Spleen (tissue), 11 donors: ENCODE measurements at regions not wholly inside any gene's neighbourhood (a gene's known extent, or its start where the extent isn't known, plus 50 kb on each side); places are given as distances from the start of the nearest gene placed in this dataset.

Experiments used
- DNase-seq: peaks from one replicate; pipeline ENCODE4 v3.0.0-alpha.2; 2020
- H3K27ac ChIP-seq, 8 donors: fragments of 200-600 bp; sonication (generic) in 7 of 8; 1 replicate in 4 of 8; 2 replicates in 4 of 8; pipeline versions ENCODE4 v1.5.0 to v1.8.0; 2016 to 2021; ENCODE audit warnings: inconsistent platforms in 4 of 8, mild to moderate bottlenecking in 4 of 8, moderate library complexity in 1 of 8
- H3K27me3 ChIP-seq, 7 donors: fragments of 200-600 bp; sonication (generic) in 6 of 7; replicated peaks in 1 of 7; 1 replicate in 4 of 7; 2 replicates in 3 of 7; pipeline versions ENCODE4 v1.5.0 to v1.8.0; 2016 to 2021; ENCODE audit warnings: inconsistent platforms in 3 of 7, mild to moderate bottlenecking in 1 of 7
- H3K36me3 ChIP-seq, 6 donors: fragments of 200-600 bp; sonication (generic) in 5 of 6; 1 replicate in 4 of 6; 2 replicates in 2 of 6; pipeline versions ENCODE4 v1.5.0 to v1.8.0; 2016 to 2021; ENCODE audit warnings: inconsistent platforms in 2 of 6
- H3K4me1 ChIP-seq, 6 donors: fragments of 200-600 bp; sonication (generic) in 5 of 6; 1 replicate in 3 of 6; 2 replicates in 3 of 6; pipeline versions ENCODE4 v1.5.0 to v1.8.0; 2016 to 2021; ENCODE audit warnings: inconsistent platforms in 3 of 6
- H3K4me3 ChIP-seq, 8 donors: fragments of 200-600 bp; sonication (generic) in 7 of 8; 1 replicate in 4 of 8; 2 replicates in 4 of 8; pipeline versions ENCODE4 v1.5.0 to v1.8.0; 2016 to 2021; ENCODE audit warnings: inconsistent platforms in 4 of 8, mild to moderate bottlenecking in 4 of 8, moderate library complexity in 2 of 8
- H3K9me3 ChIP-seq, 8 donors: fragments of 200-600 bp; sonication (generic) in 7 of 8; 1 replicate in 4 of 8; 2 replicates in 4 of 8; pipeline versions ENCODE4 v1.5.0 to v1.8.0; 2016 to 2021; ENCODE audit warnings: inconsistent platforms in 4 of 8
- POLR2A ChIP-seq, 3 donors: fragments of 450-650 bp; IDR thresholded peaks; one replicate each; pipeline ENCODE4 v1.5.1; 2017; ENCODE audit warnings: antibody characterized with exemption in 3 of 3, mild to moderate bottlenecking in 1 of 3
- POLR2AphosphoS5 ChIP-seq, 3 donors: sonication (generic); formaldehyde crosslinking; IDR thresholded peaks; one replicate each; pipeline ENCODE4 v1.5.1; 2017; ENCODE audit warnings: antibody characterized with exemption in 3 of 3
- WGBS, 5 donors: extraction: QIAGEN DNeasy Blood & Tissue Kit in 3 of 5; methylation state at CpG; one replicate each; pipeline versions ENCODE4 v1.1.5 to v1.1.7; 2013 to 2018; 5-methylcytosine and 5-hydroxymethylcytosine counted together
- intact Hi-C: fragments of 100-400 bp; cut with DNase I; formaldehyde crosslinking; loops from one replicate; pipeline ENCODE4 v1.15.0; 2023; ENCODE audit warnings: low total_unique reads
- TF ChIP-seq, protein P1 (sequence below), 11 experiments: fragments of 200-600 bp in 7 of 11; fragments of 450-650 bp in 4 of 11; sonication (generic) in 4 of 11; IDR thresholded peaks in 8 of 11; conservative IDR thresholded peaks in 3 of 11; 1 replicate in 7 of 11; 2 replicates in 4 of 11; pipeline versions ENCODE4 v1.4.0 to v1.8.0; 2016 to 2021; ENCODE audit warnings: antibody characterized with exemption in 11 of 11, inconsistent platforms in 4 of 11, mild to moderate bottlenecking in 1 of 11
- donor health status: healthy with polysubstance abuse.
- donor health status: DM: no; HTN: no; CAD: no; lungs with moderate emphysema.
- donor health status: DM: no; HTN: no; CAD: no.
- donor health status: Bipolar disorder and iron deficiency.
- donor health status: healthy.
- donor health status: DM: no; HTN: no; CAD: no.
- donor health status: DM: yes; HTN: yes; CAD: no.

DNA sequence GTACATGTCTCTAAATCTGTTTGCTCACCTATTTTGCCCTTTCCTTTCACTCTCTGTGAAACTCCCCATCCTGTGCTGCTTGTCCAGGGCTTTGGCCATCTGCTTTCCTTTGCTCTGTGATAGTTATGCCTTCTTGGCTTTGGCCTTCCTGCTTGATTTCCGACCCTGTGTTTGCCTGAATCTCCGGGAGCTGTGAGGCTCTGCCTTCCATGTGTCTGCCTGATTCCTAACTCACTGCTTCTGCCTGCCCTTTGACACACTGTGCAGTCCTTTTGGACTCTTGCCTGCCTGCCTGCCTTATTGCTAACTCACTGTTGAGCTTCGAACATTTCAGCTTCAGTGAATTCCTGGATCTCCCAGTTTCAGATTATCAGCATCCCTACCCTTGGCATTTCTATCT is 143.1 kb downstream of the C4orf33 start:
- TF ChIP-seq POLR2AphosphoS5 (IDR thresholded peaks at IDR 0.05) (no peak), POLR2A (IDR thresholded peaks at IDR 0.05) (no peak)
- TF ChIP-seq, protein P1, sequence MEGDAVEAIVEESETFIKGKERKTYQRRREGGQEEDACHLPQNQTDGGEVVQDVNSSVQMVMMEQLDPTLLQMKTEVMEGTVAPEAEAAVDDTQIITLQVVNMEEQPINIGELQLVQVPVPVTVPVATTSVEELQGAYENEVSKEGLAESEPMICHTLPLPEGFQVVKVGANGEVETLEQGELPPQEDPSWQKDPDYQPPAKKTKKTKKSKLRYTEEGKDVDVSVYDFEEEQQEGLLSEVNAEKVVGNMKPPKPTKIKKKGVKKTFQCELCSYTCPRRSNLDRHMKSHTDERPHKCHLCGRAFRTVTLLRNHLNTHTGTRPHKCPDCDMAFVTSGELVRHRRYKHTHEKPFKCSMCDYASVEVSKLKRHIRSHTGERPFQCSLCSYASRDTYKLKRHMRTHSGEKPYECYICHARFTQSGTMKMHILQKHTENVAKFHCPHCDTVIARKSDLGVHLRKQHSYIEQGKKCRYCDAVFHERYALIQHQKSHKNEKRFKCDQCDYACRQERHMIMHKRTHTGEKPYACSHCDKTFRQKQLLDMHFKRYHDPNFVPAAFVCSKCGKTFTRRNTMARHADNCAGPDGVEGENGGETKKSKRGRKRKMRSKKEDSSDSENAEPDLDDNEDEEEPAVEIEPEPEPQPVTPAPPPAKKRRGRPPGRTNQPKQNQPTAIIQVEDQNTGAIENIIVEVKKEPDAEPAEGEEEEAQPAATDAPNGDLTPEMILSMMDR (IDR thresholded peaks at IDR 0.05 in 8 of 11, conservative IDR thresholded peaks at IDR 0.05 in 3 of 11) = no peak
- Histone ChIP-seq H3K4me3 (no peak overlapping the region), H3K27me3 (no peaks in the 10 kb centered on the region), H3K4me1 (no peaks in the 10 kb centered on the region), H3K27ac (no peak overlapping the region), H3K36me3 (no peaks in the 10 kb centered on the region), H3K9me3 (no peaks in the 10 kb centered on the region)
- WGBS, 5 donors = 44 to 69% (median 59%) methylated on average over 3 of the region's 3 CpGs
- no peak for DNase-seq
- intact Hi-C loops = no loop called here

DNA sequence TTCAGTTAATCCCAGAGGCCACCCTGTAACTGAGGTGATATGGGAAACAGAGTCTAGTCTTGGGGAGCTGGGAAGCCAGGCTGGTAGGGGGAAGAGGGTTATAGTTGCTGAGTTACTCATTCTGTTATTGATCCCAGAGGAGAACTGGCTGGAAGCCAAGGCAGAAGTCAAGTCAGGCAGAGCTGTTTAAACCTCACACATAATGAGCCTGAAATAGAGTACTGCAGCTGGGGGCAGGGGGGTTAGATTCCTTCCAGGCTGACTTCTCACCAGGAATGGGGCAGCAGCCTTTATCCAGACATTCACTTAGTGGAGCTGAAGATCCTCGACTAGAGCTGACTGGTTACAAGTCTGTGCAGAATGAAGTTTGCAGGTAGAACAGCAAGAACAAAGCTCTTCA is 144.9 kb downstream of the C4orf33 start:
- WGBS, 5 donors = 53 to 76% (median 62%) methylated on average over 1 of the region's 1 CpG
- Histone ChIP-seq H3K27ac (no peak overlapping the region), H3K27me3 (no peaks in the 10 kb centered on the region), H3K36me3 (no peaks in the 10 kb centered on the region), H3K4me1 (no peaks in the 10 kb centered on the region), H3K4me3 (no peak overlapping the region), H3K9me3 (no peaks in the 10 kb centered on the region)
- no peak for DNase-seq
- TF ChIP-seq, protein P1 (IDR thresholded peaks at IDR 0.05 in 8 of 11, conservative IDR thresholded peaks at IDR 0.05 in 3 of 11) = no peak
- no peak for TF ChIP-seq POLR2A (IDR thresholded peaks at IDR 0.05)
- TF ChIP-seq POLR2AphosphoS5 (IDR thresholded peaks at IDR 0.05) = no peak
- intact Hi-C loops = no loop called here

DNA sequence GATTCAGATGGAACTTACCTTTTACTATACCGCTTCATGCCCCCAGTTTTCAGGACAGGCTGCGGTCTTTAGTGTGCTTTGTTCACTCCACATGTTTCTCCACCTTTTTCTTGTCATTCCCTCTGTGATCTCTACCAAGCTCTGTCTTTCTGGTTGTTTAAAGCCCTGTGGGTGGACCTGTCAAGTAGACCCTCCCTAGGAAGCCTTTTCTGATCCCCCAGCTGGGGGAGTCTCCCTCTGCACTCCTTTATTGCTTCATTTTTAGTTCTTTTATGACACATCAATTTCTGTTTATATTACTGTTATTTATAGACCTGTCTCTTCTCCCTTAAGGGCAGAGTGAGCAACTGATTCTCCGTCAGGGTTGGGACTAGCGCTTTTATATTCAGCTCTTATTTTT is 150.2 kb downstream of the C4orf33 start:
- DNase-seq = no peak
- Histone ChIP-seq H3K27me3 (no peaks in the 10 kb centered on the region), H3K9me3 (no peaks in the 10 kb centered on the region), H3K4me1 (no peaks in the 10 kb centered on the region), H3K36me3 (no peaks in the 10 kb centered on the region), H3K27ac (no peak overlapping the region), H3K4me3 (no peak overlapping the region)
- WGBS, 5 donors = 88 to 93% (median 93%) methylated on average over 4 of the region's 4 CpGs
- TF ChIP-seq POLR2A (IDR thresholded peaks at IDR 0.05) = no peak
- TF ChIP-seq, protein P1 (IDR thresholded peaks at IDR 0.05 in 8 of 11, conservative IDR thresholded peaks at IDR 0.05 in 3 of 11) = no peak
- no peak for TF ChIP-seq POLR2AphosphoS5 (IDR thresholded peaks at IDR 0.05)
- intact Hi-C loops = no loop called here

DNA sequence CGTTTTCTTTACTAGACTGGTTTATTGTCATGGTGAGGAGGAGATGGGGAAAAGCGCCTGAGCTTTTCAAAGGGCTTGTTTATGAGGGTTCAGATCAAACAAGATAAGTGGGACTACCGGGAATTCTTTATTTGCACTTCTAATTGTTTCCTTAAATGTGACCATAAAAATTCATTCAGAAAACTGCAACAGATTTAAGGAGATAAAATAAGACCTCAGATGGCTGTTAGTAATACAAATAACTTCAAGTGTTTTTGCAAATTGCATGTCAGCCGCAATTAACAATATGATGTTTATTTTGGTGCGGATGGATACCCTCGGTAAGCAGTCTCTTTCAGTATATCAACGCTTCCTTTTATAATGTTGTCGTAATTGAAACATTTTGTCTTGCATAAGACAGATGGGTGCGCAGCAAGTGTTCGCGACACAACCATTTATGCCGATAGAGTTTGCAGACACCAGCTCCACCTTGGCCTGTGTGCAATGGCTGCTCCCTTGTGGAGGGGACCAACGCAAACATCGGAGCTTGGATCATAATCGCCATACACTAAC is 151.0 kb downstream of the C4orf33 start:
- TF ChIP-seq POLR2AphosphoS5 (IDR thresholded peaks at IDR 0.05) (no peak), POLR2A (IDR thresholded peaks at IDR 0.05) (no peak)
- TF ChIP-seq, protein P1 (IDR thresholded peaks at IDR 0.05 in 8 of 11, conservative IDR thresholded peaks at IDR 0.05 in 3 of 11) = no peak

More for the DNA sequence above, 151.0 kb downstream of the C4orf33 start:
- DNase-seq = no peak
- Histone ChIP-seq H3K36me3 (no peaks in the 10 kb centered on the region), H3K27ac (no peak overlapping the region), H3K9me3 (no peaks in the 10 kb centered on the region), H3K4me3 (no peak overlapping the region), H3K4me1 (no peaks in the 10 kb centered on the region), H3K27me3 (no peaks in the 10 kb centered on the region)
- intact Hi-C loops = no loop called here
- WGBS, 5 donors = 78 to 82% (median 81%) methylated on average over 15 of the region's 15 CpGs
